Right lung (tissue), 2 donors: ENCODE measurements at regions not wholly inside any gene's neighbourhood (a gene's known extent, or its start where the extent isn't known, plus 50 kb on each side); places are given as distances from the start of the nearest gene placed in this dataset.

ENCODE experiments used
- DNase-seq, 2 donors: peaks; one replicate each; pipeline ENCODE4 v3.0.0-alpha.2; 2013

GRCh38 chr21:43364261-43364510, 62.7 kb downstream of the SIK1 start:
- DNase-seq: no peak

- DNase-seq: no peak
Measured at GRCh38 chr21:43363506-43364260, 63.2 kb downstream of the SIK1 start.

- no peak for DNase-seq
Measured at GRCh38 chr21:43362915-43363314, 64.0 kb downstream of the SIK1 start.

DNA sequence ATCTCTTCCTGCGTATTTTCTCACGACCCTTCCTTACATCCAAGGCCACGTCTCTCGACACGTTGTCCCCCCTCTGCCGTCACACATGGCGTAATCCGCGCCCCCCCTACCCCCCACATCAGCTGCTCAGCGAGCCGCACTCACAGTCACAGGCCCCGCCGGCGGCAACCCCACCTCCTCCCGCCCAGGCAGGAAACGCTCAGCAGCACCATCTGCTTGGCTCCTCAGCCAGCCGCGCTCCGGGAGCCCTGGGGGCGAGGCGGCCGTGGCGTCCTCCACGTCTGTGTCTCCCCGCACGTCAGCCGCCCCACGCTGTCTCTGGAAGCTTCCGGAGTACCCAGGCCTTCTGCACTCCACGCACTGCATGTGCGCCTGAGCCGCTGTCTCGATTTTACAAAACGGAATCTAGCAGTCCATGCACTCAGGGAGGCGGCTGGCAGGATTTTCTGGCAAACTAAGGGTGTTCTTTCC, 64.6 kb downstream of the SIK1 start:
- peak; percentile 81 to 82 for DNase-seq

- DNase-seq: peak; percentile 64 to 70
Measured at GRCh38 chr21:43361493-43362296, 65.2 kb downstream of the SIK1 start.

DNA sequence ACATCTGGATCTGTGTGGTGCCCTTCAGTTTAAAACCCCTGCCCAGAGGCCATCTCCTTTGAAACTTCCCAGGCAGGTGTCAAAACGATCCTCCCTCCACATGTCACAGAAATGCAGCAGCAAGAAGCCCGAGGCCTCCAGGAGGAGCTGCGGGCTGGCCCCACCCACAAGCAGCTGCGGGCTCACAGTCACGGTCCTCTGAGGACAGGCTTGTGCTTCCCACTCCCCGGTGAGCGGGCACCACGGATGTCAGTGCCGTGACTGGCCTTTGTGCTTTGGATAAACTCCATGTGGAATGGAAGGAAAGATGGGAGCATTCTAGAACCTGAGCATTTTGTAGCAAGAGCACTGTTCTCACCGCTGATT, 65.8 kb downstream of the SIK1 start:
- no peak for DNase-seq

GRCh38 chr21:43360441-43361126, 66.3 kb downstream of the SIK1 start:
- DNase-seq: no peak

GRCh38 chr21:43358940-43359822, 67.8 kb downstream of the SIK1 start:
- no peak for DNase-seq

DNA sequence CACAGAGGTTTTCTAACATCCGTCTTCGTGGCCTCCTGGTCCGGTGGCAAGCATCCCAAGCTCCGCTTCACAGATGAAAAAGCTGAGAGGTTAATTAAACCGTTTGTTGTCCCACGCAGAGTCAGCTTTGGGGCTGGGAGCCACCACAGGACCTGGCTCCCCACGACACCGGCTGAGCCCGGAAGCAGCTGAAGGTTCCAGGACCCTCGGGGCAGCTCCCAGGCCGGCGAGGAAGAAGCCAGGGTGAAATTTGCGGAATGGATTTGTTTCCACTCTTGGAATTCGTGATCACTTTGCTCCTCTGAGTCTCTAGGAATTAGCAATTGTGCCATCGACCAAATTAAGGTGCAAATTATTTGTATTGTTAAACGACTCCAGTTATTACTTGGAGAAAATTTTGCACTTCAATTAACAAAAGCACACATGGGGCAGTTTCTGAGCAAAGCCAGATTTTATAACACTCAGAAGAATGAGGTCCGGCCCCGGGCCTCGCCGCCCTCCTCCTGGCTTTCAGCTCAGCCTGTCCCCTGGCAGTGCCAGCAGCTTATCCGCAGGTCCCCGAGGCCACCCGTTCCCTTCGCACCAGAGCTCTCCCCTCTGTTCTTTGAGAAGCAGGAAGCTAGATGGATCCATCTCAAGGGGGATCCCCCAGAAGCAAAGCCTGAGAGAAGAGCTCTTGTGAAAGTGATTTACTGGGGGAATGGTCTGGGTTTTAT, 69.1 kb downstream of the SIK1 start:
- DNase-seq: no peak

- DNase-seq: no peak
Measured at GRCh38 chr21:43355925-43356289, 71.0 kb downstream of the SIK1 start.

DNA sequence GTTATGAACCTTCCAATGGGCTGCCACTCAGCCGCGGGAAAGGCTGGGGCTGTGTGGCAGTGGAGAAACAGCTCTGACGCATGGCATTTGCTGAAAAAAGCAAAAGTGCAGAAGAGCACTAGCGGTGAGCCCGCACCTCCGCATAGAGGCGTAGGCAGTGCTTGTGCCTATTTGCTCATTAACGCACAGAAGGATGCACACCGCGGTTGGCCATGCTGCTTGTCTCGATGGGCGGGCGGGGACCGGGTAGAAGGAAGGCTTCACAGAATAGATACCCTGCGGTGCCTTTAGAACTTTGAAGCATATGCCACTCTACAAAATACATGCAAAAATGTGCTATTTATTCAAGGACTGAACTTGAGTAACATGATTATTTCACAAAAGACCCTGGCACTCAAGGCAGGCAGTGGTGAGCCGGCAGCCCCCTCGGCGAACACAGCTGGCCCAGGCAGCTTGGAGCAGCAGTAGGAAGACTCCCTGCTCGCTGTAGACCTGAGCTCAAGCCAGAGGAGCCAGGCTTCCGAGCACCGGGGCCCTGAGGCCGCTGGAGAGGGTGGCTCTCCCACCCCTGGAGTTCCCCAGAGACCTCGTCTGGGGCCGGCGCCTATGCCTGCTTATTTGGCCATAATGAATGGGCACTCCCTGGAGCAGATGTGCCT, 71.5 kb downstream of the SIK1 start:
- no peak for DNase-seq

GRCh38 chr21:43354666-43355065, 72.3 kb downstream of the SIK1 start:
- no peak for DNase-seq

- DNase-seq: no peak
Measured at GRCh38 chr21:43354026-43354420, 72.9 kb downstream of the SIK1 start.

DNA sequence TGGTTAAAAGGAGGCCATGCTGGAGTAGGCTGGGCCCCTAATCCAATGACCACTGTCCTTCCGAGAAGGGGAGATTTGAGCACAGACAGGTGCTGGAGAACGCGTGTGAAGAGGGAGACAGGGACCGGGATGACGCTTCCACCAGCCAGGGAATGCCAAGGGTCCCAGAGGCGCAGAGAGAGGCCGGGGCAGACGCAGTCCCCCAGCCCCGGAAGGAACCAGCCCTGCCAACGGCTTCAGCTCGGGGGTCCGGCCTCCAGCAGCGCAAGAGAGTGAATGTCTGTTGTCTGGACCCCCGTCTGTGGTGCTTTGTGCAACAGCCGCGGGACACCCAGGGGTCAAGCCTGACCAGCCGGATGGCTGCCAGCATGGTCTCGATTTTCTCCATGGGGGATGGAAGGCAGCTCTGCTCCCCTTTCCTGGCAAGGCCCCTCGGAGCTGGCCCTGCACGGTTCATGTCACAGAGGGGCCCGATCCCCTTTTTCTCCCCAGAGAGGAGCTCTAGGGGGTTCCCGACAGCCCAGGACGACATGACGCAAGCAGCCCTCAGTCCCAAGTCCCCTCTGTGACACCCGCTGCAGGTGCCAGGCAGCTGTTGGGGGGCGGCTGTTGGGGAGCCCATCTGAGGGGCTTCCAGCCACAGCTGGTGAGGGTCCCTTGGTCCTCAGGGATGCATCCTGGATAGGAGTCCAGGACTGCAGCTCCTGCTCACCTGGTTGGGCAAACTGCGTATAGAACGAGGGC, 73.5 kb downstream of the SIK1 start:
- no peak for DNase-seq

DNA sequence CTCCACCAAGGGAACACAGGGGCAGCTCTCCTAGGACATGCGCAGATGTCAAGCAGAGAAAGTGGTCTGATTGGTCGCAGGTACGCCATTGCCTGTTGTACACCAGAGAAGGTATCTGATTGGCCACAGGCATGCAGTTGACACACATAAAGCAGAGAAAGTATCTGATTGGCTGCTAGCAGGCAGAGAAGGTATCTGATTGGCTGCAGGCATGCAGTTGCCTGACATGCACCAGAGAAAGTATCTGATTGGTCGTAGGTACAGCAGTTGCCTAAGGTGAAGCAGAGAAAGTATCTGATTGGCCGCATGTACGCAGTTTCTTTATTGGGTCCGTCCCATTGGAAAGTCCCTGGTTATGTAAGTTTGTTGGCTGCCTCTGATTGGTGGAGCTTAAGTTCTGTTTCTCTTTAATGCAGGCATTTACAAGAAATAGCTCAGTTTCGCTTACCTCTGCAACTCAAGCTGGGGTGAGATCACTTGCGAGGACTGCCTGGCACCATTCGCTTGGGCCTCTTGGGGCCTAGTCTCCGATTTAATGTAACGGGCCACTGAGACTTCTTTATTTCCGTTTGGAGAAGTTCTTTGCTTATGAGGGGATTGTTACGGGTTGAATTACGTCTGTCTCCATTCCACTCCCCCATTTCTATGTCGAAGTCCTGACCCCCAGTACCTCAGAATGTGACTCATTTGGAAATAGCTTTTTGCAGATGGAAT, 74.2 kb downstream of the SIK1 start:
- DNase-seq: no peak

DNA sequence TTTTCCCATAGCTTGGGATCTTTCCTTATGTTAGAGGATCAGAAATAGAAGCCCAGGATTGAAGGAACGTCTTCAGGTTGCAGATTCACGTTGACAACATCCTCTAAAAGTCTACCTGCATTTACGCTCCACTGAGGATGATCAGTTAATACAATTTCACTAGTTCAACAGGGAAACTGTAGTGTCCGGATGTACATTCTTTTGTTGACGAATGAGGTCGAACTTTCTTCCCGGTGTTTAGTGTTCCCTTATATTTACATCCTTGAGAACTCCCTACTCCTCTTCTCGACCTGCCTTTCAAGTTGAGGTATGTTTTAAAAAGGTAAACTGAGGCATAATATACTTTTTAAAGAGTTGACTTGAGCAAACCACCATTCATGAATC, 74.8 kb downstream of the SIK1 start:
- DNase-seq: no peak

DNA sequence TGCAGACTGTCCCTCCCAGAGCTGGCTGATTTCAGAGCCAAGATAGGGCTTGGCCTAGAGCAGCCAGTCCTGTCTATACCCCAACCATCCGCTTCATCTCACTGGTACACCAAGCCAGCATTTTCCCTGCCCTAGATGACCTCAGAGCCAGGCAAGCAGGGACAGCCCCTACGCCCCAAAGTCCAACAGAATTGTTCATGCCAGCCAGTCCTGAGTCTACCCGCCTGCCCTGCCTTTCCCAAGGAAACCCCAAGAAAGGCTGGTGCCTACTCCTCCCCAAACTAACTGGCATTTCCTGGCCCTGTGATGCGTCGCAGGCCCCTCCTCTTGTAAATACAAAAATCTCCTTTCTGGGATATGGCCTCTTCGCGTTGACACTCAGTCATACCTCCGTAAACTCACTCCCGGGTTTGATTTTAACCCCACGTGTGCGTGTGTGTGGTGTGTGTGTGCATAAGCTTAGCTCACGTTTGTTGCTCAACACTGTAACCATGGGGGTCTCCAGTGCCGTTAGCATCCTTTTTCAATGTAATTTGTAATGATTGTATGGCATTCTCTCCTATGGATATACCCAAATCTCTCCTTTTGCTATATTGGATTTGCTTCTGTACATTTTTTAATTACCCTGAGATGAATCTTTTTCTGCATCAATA, 75.3 kb downstream of the SIK1 start:
- DNase-seq: no peak

DNA sequence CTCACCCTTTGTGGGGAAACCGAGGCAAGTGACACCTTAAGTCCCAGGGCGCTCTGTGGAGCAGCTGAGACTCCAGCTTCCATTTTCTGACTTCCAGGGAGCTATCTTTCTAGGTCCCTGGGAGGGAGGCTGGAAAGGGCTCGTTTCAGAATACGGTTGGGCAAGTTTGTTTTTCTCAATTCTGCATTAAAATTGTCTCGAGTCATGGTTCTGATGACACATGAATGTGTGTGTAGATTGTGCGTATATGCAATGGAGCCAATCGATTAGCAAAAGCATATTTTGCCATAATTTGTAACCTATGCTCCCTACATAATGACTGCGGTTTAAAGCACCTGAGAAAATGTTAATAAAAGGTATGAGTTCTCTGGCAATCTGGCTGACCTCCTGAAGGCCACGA, 77.3 kb downstream of the SIK1 start:
- DNase-seq: no peak

- no peak for DNase-seq
Measured at GRCh38 chr21:43348801-43349261, 78.1 kb downstream of the SIK1 start.
